ENCODE measurements at regions not wholly inside any gene's neighbourhood (a gene's known extent, or its start where the extent isn't known, plus 50 kb on each side); places are given as distances from the start of the nearest gene placed in this dataset.

DNA sequence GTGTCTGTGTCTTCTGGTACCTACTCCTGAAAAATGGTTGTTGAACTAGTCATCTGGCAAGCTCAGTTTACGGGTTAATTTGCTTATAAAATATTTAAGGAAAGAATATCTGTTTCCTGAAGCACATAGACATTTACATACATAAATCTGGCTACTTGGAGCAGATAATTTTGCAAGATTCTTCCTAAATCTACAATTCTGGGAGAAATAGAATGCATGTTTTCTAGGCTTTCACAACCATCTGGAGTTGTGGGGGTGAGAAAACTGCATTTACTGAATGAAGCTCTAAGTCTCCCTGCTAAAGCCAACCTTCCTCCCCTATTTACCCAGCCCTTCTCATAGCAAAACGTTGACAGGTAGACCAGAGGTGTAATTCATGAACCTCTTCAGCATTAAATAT is 393.7 kb upstream of the ARGLU1 start:
- Histone ChIP-seq H3K4me2 (ENCODE audit: low read length) (no peak overlapping the region), H3K27ac (ENCODE audit: low read depth, low read length) (no peak overlapping the region), H4K20me1 (ENCODE audit: insufficient read depth) (no peaks in the 10 kb centered on the region), H3K9ac (ENCODE audit: low read length) (no peak overlapping the region), H3K79me2 (ENCODE audit: insufficient read depth, low read length) (no peaks in the 10 kb centered on the region), H3K4me3 (replicated peaks in 1 of 2; ENCODE audit: low read depth in 1 of 2, low read length in 2 of 2) (no peak overlapping the region), H3K9me3 (ENCODE audit: control insufficient read depth in 1 of 2, insufficient read depth in 1 of 2, low read depth in 1 of 2, low read length in 2 of 2) (no peaks in the 10 kb centered on the region), H3K27me3 (ENCODE audit: insufficient read depth, low read length) (no peaks in the 10 kb centered on the region), H3K9me2 (ENCODE audit: insufficient read depth) (no peaks in the 10 kb centered on the region), H2AFZ (ENCODE audit: low read depth, low read length, poor library complexity, severe bottlenecking) (no peak overlapping the region), H3K4me1 (ENCODE audit: control insufficient read depth in 1 of 2, insufficient read depth in 2 of 2, low read length in 2 of 2) (no peaks in the 10 kb centered on the region), H3K36me3 (ENCODE audit: control insufficient read depth in 1 of 2, insufficient read depth in 2 of 2, low read length in 2 of 2) (no peaks in the 10 kb centered on the region)
- intact Hi-C loops (cut with micrococcal nuclease), result no loop called here
- BruUV-seq (replicated peaks), result no TSS peak
- ChIA-PET RAD21 (ENCODE audit: low non-redundant PET in 1 of 2, low total read pairs in 2 of 2, uncharacterized antibody in 2 of 2, unreplicated experiment in 2 of 2) (no interaction called here), CTCF (no interaction called here), POLR2A (no interaction called here)
- no peak for DNase-seq (ENCODE audit: low read depth, low spot score)
- TF ChIP-seq YY1 (IDR thresholded peaks at IDR 0.05; ENCODE audit: extremely low read depth, insufficient replicate concordance, low read depth, low read length) (no peak), ZNF274 (IDR thresholded peaks at IDR 0.05; ENCODE audit: low read depth, low read length) (no peak), TCF7L2 (IDR thresholded peaks at IDR 0.05; ENCODE audit: borderline replicate concordance, extremely low read depth, insufficient read depth, insufficient read length) (no peak), CBX3 (IDR thresholded peaks at IDR 0.05; ENCODE audit: low read depth) (no peak), EZH2phosphoT487 (IDR thresholded peaks at IDR 0.05; ENCODE audit: borderline replicate concordance) (no peak), POLR2A (IDR thresholded peaks at IDR 0.05; ENCODE audit: borderline replicate concordance, extremely low read depth, insufficient read depth, insufficient read length) (no peak), ELF1 (IDR thresholded peaks at IDR 0.05; ENCODE audit: borderline replicate concordance, low read depth) (no peak), POLR2AphosphoS5 (IDR thresholded peaks at IDR 0.05; ENCODE audit: low read depth, low read length) (no peak), FOSL1 (IDR thresholded peaks at IDR 0.05; ENCODE audit: low read depth) (no peak), SIN3A (IDR thresholded peaks at IDR 0.05; ENCODE audit: low read depth) (no peak), CEBPB (IDR thresholded peaks at IDR 0.05; ENCODE audit: low read depth) (no peak), SP1 (IDR thresholded peaks at IDR 0.05; ENCODE audit: low read depth) (no peak), RAD21 (IDR thresholded peaks at IDR 0.05; ENCODE audit: low read depth) (no peak), EZH2 (IDR thresholded peaks at IDR 0.05) (no peak)
- TF ChIP-seq, protein P1, sequence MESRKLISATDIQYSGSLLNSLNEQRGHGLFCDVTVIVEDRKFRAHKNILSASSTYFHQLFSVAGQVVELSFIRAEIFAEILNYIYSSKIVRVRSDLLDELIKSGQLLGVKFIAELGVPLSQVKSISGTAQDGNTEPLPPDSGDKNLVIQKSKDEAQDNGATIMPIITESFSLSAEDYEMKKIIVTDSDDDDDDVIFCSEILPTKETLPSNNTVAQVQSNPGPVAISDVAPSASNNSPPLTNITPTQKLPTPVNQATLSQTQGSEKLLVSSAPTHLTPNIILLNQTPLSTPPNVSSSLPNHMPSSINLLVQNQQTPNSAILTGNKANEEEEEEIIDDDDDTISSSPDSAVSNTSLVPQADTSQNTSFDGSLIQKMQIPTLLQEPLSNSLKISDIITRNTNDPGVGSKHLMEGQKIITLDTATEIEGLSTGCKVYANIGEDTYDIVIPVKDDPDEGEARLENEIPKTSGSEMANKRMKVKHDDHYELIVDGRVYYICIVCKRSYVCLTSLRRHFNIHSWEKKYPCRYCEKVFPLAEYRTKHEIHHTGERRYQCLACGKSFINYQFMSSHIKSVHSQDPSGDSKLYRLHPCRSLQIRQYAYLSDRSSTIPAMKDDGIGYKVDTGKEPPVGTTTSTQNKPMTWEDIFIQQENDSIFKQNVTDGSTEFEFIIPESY (IDR thresholded peaks at IDR 0.05; ENCODE audit: extremely low read depth, insufficient replicate concordance, low read length), result no peak
- TF ChIP-seq, protein P2, sequence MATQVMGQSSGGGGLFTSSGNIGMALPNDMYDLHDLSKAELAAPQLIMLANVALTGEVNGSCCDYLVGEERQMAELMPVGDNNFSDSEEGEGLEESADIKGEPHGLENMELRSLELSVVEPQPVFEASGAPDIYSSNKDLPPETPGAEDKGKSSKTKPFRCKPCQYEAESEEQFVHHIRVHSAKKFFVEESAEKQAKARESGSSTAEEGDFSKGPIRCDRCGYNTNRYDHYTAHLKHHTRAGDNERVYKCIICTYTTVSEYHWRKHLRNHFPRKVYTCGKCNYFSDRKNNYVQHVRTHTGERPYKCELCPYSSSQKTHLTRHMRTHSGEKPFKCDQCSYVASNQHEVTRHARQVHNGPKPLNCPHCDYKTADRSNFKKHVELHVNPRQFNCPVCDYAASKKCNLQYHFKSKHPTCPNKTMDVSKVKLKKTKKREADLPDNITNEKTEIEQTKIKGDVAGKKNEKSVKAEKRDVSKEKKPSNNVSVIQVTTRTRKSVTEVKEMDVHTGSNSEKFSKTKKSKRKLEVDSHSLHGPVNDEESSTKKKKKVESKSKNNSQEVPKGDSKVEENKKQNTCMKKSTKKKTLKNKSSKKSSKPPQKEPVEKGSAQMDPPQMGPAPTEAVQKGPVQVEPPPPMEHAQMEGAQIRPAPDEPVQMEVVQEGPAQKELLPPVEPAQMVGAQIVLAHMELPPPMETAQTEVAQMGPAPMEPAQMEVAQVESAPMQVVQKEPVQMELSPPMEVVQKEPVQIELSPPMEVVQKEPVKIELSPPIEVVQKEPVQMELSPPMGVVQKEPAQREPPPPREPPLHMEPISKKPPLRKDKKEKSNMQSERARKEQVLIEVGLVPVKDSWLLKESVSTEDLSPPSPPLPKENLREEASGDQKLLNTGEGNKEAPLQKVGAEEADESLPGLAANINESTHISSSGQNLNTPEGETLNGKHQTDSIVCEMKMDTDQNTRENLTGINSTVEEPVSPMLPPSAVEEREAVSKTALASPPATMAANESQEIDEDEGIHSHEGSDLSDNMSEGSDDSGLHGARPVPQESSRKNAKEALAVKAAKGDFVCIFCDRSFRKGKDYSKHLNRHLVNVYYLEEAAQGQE (IDR thresholded peaks at IDR 0.05; ENCODE audit: low read depth), result no peak
- TF ChIP-seq, protein P3, sequence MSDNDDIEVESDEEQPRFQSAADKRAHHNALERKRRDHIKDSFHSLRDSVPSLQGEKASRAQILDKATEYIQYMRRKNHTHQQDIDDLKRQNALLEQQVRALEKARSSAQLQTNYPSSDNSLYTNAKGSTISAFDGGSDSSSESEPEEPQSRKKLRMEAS (IDR thresholded peaks at IDR 0.05), result no peak
- TF ChIP-seq, protein P4, sequence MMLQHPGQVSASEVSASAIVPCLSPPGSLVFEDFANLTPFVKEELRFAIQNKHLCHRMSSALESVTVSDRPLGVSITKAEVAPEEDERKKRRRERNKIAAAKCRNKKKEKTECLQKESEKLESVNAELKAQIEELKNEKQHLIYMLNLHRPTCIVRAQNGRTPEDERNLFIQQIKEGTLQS (IDR thresholded peaks at IDR 0.05), result no peak
- ATAC-seq, result no peak
